Keratinocyte (primary cell): ENCODE measurements at regions not wholly inside any gene's neighbourhood (a gene's known extent, or its start where the extent isn't known, plus 50 kb on each side); places are given as distances from the start of the nearest gene placed in this dataset.
A peak's percentile ranks its signal among the peaks of the same experiment; 100 is the strongest.

Experiments used
- EZH2 ChIP-seq: IDR thresholded peaks from one replicate; pipeline ENCODE4 v1.6.1; 2012; ENCODE audit warnings: inconsistent platforms, mild to moderate bottlenecking, low read length, moderate library complexity
- TF ChIP-seq, protein P1 (sequence below), 3 experiments: IDR thresholded peaks in 1 of 3; conservative IDR thresholded peaks in 1 of 3; optimal IDR thresholded peaks in 1 of 3; 2 replicates in 2 of 3; 3 replicates in 1 of 3; pipeline versions ENCODE3 to v1.5.1; 2011; ENCODE audit warnings: low read length in 3 of 3, mild to moderate bottlenecking in 3 of 3, moderate library complexity in 2 of 3, control low read depth in 1 of 3, inconsistent platforms in 1 of 3; ENCODE audit not compliant: insufficient read depth in 2 of 3; ENCODE audit errors: extremely low read depth in 1 of 3

DNA sequence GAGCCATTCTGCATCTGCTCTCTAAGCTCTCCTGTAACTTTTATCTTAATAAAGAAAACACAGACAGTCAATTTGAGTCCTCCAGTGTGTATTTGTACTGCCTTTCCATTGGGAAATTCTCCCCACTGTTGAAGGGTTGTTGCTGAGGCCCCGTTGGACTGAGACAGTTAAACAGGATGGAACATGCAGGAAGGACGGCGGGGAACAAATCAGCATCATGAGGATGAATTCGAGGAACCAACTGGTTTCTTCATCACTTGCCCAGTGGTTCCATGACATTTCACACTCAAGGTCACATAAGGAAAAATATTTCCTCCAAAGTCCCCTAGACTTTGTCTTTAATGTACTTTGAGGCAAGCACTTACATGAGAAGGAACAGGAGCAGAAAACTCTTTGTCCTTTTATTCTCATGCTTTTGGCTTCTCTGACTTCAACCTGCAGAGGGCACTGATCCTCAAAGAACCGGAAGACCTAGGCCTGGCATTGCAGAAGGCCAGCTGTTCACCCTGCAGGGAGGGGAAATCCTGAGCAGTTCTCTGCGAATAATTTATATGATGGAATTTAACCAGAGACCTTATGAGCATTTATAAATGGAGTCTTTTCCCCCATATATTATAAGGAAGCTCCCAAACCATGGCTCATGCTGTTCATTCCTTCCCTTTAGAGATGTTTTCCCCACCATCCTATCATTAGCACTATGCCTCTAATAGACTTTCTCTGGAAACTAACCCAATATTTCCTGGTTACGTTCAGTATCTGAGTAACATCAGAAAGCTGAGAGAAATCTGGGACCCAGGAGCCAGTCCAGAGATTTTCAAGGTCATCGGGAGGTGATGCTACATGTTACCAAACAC, 55.2 kb upstream of the ADGRF1 start:
- no peak for TF ChIP-seq EZH2
- TF ChIP-seq, protein P1, sequence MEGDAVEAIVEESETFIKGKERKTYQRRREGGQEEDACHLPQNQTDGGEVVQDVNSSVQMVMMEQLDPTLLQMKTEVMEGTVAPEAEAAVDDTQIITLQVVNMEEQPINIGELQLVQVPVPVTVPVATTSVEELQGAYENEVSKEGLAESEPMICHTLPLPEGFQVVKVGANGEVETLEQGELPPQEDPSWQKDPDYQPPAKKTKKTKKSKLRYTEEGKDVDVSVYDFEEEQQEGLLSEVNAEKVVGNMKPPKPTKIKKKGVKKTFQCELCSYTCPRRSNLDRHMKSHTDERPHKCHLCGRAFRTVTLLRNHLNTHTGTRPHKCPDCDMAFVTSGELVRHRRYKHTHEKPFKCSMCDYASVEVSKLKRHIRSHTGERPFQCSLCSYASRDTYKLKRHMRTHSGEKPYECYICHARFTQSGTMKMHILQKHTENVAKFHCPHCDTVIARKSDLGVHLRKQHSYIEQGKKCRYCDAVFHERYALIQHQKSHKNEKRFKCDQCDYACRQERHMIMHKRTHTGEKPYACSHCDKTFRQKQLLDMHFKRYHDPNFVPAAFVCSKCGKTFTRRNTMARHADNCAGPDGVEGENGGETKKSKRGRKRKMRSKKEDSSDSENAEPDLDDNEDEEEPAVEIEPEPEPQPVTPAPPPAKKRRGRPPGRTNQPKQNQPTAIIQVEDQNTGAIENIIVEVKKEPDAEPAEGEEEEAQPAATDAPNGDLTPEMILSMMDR (optimal IDR thresholded peaks at IDR 0.05 in 1 of 3, IDR thresholded peaks at IDR 0.05 in 1 of 3, conservative IDR thresholded peaks at IDR 0.05 in 1 of 3; ENCODE audit: extremely low read depth in 1 of 3, insufficient read depth in 2 of 3, low read length in 3 of 3) = peak; percentile 59 to 87 (median 75)
